HUES48 (cell line): ENCODE measurements at regions not wholly inside any gene's neighbourhood (a gene's known extent, or its start where the extent isn't known, plus 50 kb on each side); places are given as distances from the start of the nearest gene placed in this dataset.

ENCODE experiments used
- H3K27ac ChIP-seq: one replicate; pipeline ENCODE4 v1.7.0; 2013; ENCODE audit warnings: low read depth, low read length, inconsistent platforms
- H3K27me3 ChIP-seq: 2 replicates; pipeline ENCODE4 v1.6.1; 2013; ENCODE audit warnings: mild to moderate bottlenecking, low read length; ENCODE audit not compliant: control insufficient read depth, insufficient read depth
- H3K36me3 ChIP-seq: 2 replicates; pipeline ENCODE4 v1.6.1; 2013; ENCODE audit warnings: low read length; ENCODE audit not compliant: control insufficient read depth, insufficient read depth
- H3K4me1 ChIP-seq: 2 replicates; pipeline ENCODE4 v1.6.1; 2013; ENCODE audit warnings: mild to moderate bottlenecking, low read length; ENCODE audit not compliant: control insufficient read depth, insufficient read depth
- H3K4me3 ChIP-seq: 2 replicates; pipeline ENCODE4 v1.5.1; 2013; ENCODE audit warnings: mild to moderate bottlenecking, low read depth, low read length
- H3K9ac ChIP-seq: 2 replicates; pipeline ENCODE4 v1.6.1; 2013; ENCODE audit warnings: mild to moderate bottlenecking, low read depth, low read length, moderate library complexity
- H3K9me3 ChIP-seq: 2 replicates; pipeline ENCODE4 v1.6.1; 2013; ENCODE audit warnings: low read length; ENCODE audit not compliant: control insufficient read depth, insufficient read depth

DNA sequence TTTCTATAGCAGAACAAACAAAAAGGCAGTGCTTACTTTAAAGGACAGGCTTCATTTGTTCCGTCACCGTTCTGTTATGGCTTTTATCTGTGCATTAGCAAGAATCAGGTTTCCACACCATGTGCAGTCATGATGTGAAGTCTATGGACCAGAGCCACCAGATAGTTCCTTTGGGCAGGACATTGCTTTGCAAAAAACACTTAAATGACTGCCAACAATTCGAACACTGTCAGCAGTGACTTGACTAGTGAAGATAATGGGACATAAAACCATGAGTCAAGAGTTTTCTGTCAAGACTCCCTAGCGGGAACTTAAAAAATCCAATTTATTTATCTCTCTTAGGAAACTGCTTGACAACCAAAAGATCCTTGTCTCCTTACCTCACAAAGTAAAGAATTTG, 80.3 kb downstream of the NKX2-1 start:
- Histone ChIP-seq H3K9me3 (no peaks in the 10 kb centered on the region), H3K4me3 (no peak overlapping the region), H3K4me1 (peaks cover 52% of the 10 kb centered on the region), H3K9ac (no peak overlapping the region), H3K27ac (no peak overlapping the region), H3K27me3 (peaks cover 52% of the 10 kb centered on the region), H3K36me3 (no peaks in the 10 kb centered on the region)

DNA sequence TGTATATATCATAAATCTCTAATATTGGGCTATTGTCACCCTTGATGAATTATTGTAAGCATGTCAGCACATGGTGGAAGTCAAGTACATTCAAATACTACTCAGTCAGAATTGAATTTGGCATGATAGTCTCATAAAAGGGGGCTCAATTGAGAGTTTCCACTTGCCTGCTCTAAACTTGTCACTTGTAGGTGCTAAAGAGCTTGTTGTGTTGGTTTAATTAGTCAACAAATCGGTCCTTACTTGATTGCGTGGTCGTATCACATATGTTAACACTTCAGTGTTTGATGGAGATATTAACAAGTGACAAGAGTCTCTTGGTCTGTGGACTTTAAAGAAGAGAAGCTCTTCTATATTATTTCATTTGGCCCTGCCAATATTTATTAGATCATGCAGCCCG, 81.1 kb downstream of the NKX2-1 start:
- Histone ChIP-seq H3K27me3 (peaks cover 43% of the 10 kb centered on the region), H3K36me3 (no peaks in the 10 kb centered on the region), H3K9ac (no peak overlapping the region), H3K4me1 (peaks cover 48% of the 10 kb centered on the region), H3K27ac (no peak overlapping the region), H3K4me3 (no peak overlapping the region), H3K9me3 (no peaks in the 10 kb centered on the region)

GRCh38 chr14:36430662-36431084, 89.4 kb downstream of the NKX2-1 start:
- Histone ChIP-seq H3K36me3 (no peaks in the 10 kb centered on the region), H3K4me3 (0 out of 2 replicates have a peak overlapping the region, but pooled peaks have one; percentile 14), H3K27me3 (no peaks in the 10 kb centered on the region), H3K9ac (no peak overlapping the region), H3K9me3 (no peaks in the 10 kb centered on the region), H3K4me1 (peaks cover 13% of the 10 kb centered on the region), H3K27ac (no peak overlapping the region)

GRCh38 chr14:36430169-36430568, 89.9 kb downstream of the NKX2-1 start:
- Histone ChIP-seq H3K9me3 (no peaks in the 10 kb centered on the region), H3K36me3 (no peaks in the 10 kb centered on the region), H3K9ac (no peak overlapping the region), H3K27ac (no peak overlapping the region), H3K27me3 (no peaks in the 10 kb centered on the region), H3K4me1 (peaks cover 12% of the 10 kb centered on the region), H3K4me3 (peak overlapping the region; percentile 14; the same call in 1 of the 2 replicates)

DNA sequence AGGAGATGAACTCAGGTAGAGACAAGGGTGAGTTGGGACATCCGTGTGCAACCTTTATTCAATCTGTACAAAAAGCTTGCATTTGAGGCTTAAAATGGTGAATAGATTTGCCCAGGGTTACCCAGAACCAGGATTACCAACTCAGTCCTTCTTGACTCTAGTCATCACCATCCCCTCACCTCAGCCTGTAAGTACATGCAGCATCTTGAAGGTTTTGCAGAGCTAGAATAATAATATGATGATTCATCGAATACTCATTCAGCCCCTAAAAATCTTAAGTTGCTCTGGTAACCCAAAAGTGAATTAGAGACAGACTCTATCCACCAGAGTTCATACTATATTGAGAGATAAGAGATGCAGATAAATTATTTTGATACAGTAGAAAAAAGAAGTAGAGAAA, 90.3 kb downstream of the NKX2-1 start:
- Histone ChIP-seq H3K27ac (no peak overlapping the region), H3K9ac (no peak overlapping the region), H3K9me3 (no peaks in the 10 kb centered on the region), H3K4me3 (no peak overlapping the region), H3K4me1 (peaks cover 17% of the 10 kb centered on the region), H3K36me3 (no peaks in the 10 kb centered on the region), H3K27me3 (no peaks in the 10 kb centered on the region)

DNA sequence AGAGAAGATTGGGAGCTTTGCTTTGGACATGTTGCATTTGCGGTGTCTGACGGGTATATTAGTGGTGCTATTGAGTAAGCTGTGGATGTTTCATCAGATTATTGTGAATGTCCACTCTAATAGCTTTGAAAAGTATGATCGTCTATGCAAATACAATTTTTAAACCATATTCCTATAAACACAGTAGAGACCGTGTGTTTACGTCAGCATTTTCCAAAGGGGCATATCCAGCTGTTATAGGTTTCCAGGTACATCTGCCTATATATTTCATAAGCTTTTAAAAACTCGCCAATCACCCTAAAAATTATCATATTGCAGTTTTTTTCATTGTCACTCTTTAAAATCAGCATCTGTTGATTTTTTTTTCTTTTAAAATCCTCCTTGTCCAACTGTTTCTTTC, 91.7 kb downstream of the NKX2-1 start:
- Histone ChIP-seq H3K27me3 (no peaks in the 10 kb centered on the region), H3K36me3 (no peaks in the 10 kb centered on the region), H3K9me3 (no peaks in the 10 kb centered on the region), H3K27ac (no peak overlapping the region), H3K4me1 (peaks cover 28% of the 10 kb centered on the region), H3K9ac (no peak overlapping the region), H3K4me3 (no peak overlapping the region)

DNA sequence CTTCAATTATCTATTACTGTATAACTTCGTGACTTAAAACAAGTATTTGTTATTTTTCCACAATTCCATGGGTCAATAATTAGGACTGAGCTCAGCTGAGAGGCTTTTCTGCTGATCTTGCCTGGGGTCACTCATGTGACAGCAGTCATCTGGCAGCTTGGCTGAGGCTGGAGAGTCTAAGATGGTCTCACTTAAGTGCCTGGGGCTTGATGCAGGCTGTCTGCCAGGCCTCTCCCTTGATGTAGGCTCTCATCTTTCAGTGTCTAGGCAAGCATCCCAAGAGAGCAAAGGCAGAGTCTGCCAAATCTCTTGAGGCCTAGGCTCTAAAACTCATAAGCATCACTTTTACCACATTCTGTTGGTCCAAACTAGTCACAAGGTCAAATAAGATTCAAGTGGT, 93.2 kb downstream of the NKX2-1 start:
- Histone ChIP-seq H3K9ac (no peak overlapping the region), H3K27me3 (peaks cover 6% of the 10 kb centered on the region; the same call in 1 of the 2 replicates), H3K27ac (no peak overlapping the region), H3K36me3 (no peaks in the 10 kb centered on the region), H3K9me3 (no peaks in the 10 kb centered on the region), H3K4me1 (peaks cover 33% of the 10 kb centered on the region), H3K4me3 (no peak overlapping the region)

GRCh38 chr14:36426113-36426512, 93.9 kb downstream of the NKX2-1 start:
- H3K27ac ChIP-seq = no peak overlapping the region
- H3K9me3 ChIP-seq = no peaks in the 10 kb centered on the region
- no peak overlapping the region for H3K9ac ChIP-seq
- H3K4me1 ChIP-seq = peaks cover 33% of the 10 kb centered on the region
- no peak overlapping the region for H3K4me3 ChIP-seq
- H3K27me3 ChIP-seq = peaks cover 6% of the 10 kb centered on the region; the same call in 1 of the 2 replicates
- no peaks in the 10 kb centered on the region for H3K36me3 ChIP-seq

- peaks cover 6% of the 10 kb centered on the region; the same call in 1 of the 2 replicates for H3K27me3 ChIP-seq
- H3K4me1 ChIP-seq = peaks cover 29% of the 10 kb centered on the region
- no peak overlapping the region for H3K4me3 ChIP-seq
- H3K36me3 ChIP-seq = no peaks in the 10 kb centered on the region
- no peak overlapping the region for H3K27ac ChIP-seq
- H3K9ac ChIP-seq = no peak overlapping the region
- no peaks in the 10 kb centered on the region for H3K9me3 ChIP-seq
Measured at GRCh38 chr14:36424478-36425102, 95.4 kb downstream of the NKX2-1 start.

- H3K27me3 ChIP-seq = peaks cover 6% of the 10 kb centered on the region; the same call in 1 of the 2 replicates
- H3K27ac ChIP-seq = no peak overlapping the region
- H3K9ac ChIP-seq = no peak overlapping the region
- H3K36me3 ChIP-seq = no peaks in the 10 kb centered on the region
- no peak overlapping the region for H3K4me3 ChIP-seq
- H3K9me3 ChIP-seq = no peaks in the 10 kb centered on the region
- peaks cover 29% of the 10 kb centered on the region for H3K4me1 ChIP-seq
Measured at GRCh38 chr14:36423430-36423829, 96.6 kb downstream of the NKX2-1 start.

GRCh38 chr14:36420149-36420687, 99.8 kb upstream of the MBIP start:
- H3K27me3 ChIP-seq = peaks cover 6% of the 10 kb centered on the region; the same call in 1 of the 2 replicates
- H3K4me1 ChIP-seq = peaks cover 28% of the 10 kb centered on the region
- no peaks in the 10 kb centered on the region for H3K36me3 ChIP-seq
- H3K4me3 ChIP-seq = no peak overlapping the region
- no peaks in the 10 kb centered on the region for H3K9me3 ChIP-seq
- no peak overlapping the region for H3K9ac ChIP-seq
- H3K27ac ChIP-seq = no peak overlapping the region
